ENCODE measurements at regions not wholly inside any gene's neighbourhood (a gene's known extent, or its start where the extent isn't known, plus 50 kb on each side); places are given as distances from the start of the nearest gene placed in this dataset.

DNA sequence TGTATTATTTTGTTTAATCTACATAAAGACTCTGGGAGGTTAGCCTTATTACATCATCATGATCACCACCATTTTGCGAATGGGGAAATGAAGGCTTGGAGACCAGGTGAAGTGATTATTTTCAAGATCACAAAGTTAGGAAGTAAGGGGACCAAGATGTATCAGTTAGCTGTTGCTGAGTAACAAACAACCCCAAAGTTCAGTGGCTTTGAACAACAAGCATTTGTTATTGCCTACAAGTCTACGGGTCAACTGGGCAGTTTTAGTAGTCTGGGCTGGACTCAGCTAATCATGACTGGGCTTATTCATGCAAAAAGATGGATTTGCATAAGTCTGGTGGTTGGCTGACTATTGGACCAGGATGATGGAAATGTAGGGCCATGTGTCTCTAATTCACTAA is 389.2 kb downstream of the MIAT start:
- TF ChIP-seq, protein P1, sequence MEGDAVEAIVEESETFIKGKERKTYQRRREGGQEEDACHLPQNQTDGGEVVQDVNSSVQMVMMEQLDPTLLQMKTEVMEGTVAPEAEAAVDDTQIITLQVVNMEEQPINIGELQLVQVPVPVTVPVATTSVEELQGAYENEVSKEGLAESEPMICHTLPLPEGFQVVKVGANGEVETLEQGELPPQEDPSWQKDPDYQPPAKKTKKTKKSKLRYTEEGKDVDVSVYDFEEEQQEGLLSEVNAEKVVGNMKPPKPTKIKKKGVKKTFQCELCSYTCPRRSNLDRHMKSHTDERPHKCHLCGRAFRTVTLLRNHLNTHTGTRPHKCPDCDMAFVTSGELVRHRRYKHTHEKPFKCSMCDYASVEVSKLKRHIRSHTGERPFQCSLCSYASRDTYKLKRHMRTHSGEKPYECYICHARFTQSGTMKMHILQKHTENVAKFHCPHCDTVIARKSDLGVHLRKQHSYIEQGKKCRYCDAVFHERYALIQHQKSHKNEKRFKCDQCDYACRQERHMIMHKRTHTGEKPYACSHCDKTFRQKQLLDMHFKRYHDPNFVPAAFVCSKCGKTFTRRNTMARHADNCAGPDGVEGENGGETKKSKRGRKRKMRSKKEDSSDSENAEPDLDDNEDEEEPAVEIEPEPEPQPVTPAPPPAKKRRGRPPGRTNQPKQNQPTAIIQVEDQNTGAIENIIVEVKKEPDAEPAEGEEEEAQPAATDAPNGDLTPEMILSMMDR (IDR thresholded peaks at IDR 0.05), result no peak
- TF ChIP-seq POLR2A (IDR thresholded peaks at IDR 0.05), result no peak

Measured in Peyer's patch (tissue), 4 donors.